Astrocyte of the hippocampus (primary cell): ENCODE measurements at regions not wholly inside any gene's neighbourhood (a gene's known extent, or its start where the extent isn't known, plus 50 kb on each side); places are given as distances from the start of the nearest gene placed in this dataset.
"Not testable (repeated sequence)": the region's sequence is repeated elsewhere in the genome, so short reads cannot be mapped to it uniquely, and the experiment has no call there.

Experiments
- DNase-seq: peaks from one replicate; pipeline ENCODE4 v3.0.0; 2011; ENCODE audit warnings: low read depth, low spot score

- DNase-seq: peak; percentile 42
Observed at GRCh38 chr5:53407373-53407772, 73.1 kb upstream of the FST start.

DNA sequence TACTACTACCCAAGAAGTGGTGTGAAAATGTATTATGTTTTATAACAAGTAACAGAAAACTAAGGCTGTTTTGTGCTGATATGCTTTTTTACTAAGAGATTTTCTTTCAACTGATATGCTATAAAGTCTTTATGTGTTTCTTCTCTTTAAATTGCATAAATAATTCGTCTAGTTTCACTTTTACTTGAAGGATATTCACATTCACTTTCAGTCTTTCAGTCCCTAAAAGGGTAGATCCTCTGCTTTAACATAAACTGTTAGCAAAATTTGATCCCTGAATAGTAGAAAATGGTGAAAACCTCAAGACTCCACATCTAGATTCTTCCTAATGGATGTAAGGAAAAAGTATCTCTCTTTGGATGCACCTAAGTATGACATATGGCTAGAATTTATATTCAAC lies 69.0 kb upstream of the FST start:
- DNase-seq: no peak

- DNase-seq: not testable (repeated sequence)
Observed at GRCh38 chr5:53412499-53412898, 67.9 kb upstream of the FST start.

DNA sequence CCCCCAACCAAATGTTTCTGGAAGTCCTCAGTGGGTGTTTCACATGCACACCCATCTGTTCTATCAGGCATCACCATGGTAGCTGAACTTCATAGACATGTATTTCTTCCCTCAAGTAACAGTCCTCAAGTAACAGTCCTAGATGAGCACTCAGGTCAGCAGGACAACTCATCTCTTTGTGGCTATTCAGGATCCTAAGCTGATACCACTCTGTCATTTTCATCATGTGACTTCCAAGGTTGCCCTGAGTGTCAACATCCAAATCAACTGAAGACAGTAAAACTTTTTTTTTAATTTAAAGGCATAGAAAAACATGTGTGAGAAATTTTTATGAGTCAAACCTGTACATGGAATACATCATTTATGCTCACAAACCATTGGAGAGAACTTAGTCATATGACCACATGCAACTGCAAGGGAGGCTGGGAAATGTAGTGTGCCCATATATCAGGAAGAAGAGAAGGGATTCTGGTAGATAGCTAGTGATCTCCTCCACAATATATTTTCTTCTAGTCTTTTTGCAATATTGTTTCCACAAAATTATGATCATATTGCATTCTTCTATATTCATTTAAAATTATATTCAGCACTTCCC lies 64.2 kb upstream of the FST start:
- DNase-seq: no peak

DNA sequence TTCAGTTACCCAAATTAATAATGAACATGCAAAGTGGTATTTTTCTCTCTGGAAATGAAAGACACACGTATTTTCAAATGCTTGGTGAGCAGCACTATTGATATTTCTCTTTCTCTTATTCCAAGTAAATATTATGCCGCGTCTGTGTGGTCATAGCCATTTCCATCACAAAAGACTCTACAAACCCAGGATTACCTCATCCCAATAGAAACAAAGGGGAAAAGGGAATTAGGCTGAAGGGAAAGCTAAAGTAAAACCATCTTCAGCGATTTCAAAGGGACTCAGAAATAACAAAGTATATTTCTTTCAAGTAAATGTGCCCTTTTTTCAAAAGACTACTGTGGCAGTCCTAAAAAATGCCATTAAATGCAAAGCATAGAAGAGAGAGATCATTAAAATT lies 62.0 kb upstream of the FST start:
- DNase-seq: peak; percentile 71

GRCh38 chr5:53418826-53419658 lies 61.4 kb upstream of the FST start:
- peak; percentile 43 for DNase-seq

DNA sequence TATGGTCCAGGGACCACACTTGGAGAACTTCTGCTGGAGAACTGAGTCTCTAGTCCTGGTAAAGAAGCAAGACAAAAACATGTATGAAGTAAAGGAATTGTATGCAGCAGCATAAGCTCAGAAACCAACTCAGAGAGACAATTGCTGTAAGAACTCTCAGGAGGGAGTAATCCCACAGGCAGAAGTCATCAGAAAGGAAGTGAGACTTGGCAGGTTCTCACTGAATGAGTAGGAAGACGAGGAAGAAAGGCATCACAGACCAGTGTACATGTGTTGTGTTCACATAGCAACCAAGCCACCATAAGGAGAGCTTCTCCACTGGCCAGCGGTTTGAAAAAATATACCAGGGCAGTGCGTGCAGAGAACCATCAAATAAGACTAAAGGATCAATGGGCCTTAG lies 57.9 kb upstream of the FST start:
- DNase-seq: no peak

GRCh38 chr5:53423724-53424123 lies 56.7 kb upstream of the FST start:
- no peak for DNase-seq

DNA sequence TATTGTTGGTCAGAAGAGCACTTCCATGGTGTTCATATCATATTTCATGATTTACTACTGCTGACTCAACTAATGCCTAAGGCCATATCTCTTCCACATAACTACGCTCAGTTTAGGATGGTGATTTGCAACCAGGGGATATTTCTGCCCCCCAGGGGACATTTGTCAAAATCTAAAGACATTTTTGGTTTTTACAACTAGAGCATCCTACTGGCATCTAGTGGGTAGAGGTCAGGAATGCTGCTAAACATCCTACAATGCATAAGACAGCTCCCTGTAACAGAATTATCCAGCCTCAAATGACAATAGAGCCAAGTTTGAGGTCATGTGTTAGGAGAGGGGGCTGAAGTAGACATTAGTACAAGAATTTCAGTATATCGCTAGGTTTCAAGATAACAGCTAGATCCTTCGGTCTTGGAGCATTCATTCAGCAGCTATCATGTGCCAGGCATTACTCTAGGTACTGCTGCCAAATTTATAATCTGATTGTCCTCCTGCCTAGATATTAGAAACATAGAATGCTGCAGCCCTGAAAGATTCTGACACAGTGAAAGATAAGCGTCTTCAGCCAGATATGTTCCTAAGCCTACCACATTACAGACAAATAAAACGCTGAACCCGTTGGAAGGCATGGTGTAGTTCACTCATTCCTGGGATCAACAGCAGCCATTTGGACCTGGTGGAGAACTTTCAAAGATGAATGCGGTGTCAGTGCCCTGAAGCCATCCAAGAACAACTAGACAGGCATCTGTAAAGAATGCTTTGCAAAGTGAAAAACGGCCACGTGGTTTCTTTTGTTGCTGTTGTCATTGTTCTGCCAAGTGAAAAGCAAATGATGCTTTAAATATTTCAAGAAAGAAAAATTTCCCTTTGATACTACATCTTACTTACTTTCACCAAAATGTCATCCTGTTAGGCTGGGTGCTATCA lies 55.5 kb upstream of the FST start:
- DNase-seq: peak; percentile 48

DNA sequence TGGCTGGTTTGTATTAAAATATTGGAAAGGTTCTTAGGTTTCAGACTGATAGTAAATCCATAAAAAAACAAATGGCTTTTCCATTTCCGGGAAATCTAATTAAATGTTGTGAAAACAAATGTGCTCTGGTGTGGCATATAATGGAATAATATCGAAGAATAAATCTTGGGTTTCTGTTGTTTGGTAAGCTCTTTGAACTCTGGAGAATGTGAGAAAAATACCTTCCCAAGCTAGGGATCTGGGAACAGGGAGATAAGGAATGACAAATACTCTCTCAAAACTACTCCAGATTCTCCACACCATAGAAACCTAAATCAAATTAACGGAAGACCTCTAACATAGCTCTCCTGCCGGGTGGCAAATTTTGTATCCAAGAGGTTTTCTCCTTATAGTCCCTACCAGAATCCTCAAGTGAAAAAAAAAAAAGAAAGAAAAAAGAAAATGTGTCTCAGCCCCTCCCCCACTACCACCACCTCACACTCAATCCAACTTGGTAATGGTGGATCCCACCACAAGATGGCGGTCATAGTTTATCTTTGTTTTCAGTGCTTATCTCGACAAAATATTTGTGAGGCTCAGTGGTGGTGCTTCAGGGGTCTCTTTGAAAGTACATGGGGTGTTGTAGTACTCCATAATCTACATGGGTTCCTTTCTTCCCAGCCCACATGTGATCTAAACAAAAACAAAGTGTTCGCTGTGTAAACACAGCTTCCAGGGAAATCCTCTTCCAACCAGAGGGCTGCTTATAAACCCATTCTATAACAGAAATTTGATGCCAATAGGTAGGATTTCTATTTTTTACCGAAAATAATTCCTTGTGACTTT lies 54.5 kb upstream of the FST start:
- no peak for DNase-seq

DNA sequence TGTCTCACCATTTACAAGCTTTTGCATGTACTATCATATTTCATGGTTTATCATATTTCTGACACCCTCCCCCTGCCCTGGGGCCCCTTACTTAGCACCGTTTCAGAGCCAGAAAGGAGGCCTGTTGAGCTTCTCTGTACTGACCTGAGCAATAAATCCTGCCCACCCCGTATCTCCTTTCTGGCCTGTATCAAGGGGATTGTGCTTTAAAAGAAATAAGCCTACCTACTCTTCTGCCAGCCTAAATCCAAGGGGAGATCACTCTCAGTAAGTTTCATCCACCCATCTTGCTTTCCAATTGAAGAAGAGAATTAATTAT lies 54.0 kb upstream of the FST start:
- no peak for DNase-seq

GRCh38 chr5:53426878-53427277 lies 53.6 kb upstream of the FST start:
- no peak for DNase-seq

GRCh38 chr5:53427965-53428364 lies 52.5 kb upstream of the FST start:
- no peak for DNase-seq

- DNase-seq: no peak
Observed at GRCh38 chr5:53429706-53430105, 50.7 kb upstream of the FST start.

DNA sequence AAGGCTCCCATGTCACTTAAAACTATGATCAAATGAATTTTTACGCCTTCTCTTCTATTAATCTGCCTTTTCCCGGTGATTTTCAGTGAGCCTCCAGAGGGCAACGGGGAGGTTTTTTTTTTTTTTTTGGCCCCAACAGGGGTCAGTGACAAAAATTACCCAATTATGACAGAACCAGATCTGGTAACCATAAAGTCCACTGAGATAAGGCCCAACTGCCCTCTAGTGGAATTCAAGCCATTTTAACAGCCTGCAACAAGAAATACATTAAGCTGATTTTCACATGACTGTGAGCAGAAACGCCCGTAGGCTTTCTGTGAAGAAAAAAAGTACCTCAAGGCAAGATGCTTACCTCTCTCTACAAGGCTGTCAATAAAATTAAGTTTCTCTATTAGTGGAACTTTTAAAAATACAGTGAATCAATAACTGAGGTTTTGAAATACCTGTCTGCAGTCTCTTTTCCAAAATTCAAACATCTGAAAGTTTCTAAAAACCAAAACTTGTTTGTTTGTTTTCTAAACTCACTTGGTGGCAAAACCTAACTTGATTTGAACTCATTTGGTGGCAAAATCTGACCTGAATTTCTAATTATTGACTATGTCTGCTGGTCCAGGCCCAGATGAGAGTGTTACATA lies 49.7 kb upstream of the FST start:
- DNase-seq: peak; percentile 62
